Right ventricle myocardium inferior (tissue), 1 donor: ENCODE measurements at regions not wholly inside any gene's neighbourhood (a gene's known extent, or its start where the extent isn't known, plus 50 kb on each side); places are given as distances from the start of the nearest gene placed in this dataset.
A peak's percentile ranks its signal among the peaks of the same experiment; 100 is the strongest.

Experiments
- ATAC-seq: fragments of 200-7000 bp; cut with Tn5 transposase; one replicate; pipeline ENCODE4 v1.9.1; 2020; ENCODE audit warnings: mild to moderate bottlenecking, moderate library complexity
- DNase-seq: peaks from one replicate; pipeline ENCODE4 v3.0.0; 2021; ENCODE audit errors: missing footprints
- intact Hi-C: fragments of 100-400 bp; cut with DNase I; formaldehyde crosslinking; loops from one replicate; pipeline ENCODE4 v1.11.0; 2022
- donor health status: DM: no; HTN: yes; CAD: no; lungs with severe emphysema.

GRCh38 chr2:215782965-215783364 lies 230.4 kb downstream of the MREG start:
- DNase-seq (no peak), ATAC-seq (no peak)
- intact Hi-C loops, result no loop called here

GRCh38 chr2:215782295-215782694 lies 231.1 kb downstream of the MREG start:
- ATAC-seq (no peak), DNase-seq (no peak)
- intact Hi-C loops, result no loop called here

GRCh38 chr2:215780907-215781685 lies 232.3 kb downstream of the MREG start:
- intact Hi-C loops, result no loop called here
- no peak for DNase-seq
- ATAC-seq, result no peak

DNA sequence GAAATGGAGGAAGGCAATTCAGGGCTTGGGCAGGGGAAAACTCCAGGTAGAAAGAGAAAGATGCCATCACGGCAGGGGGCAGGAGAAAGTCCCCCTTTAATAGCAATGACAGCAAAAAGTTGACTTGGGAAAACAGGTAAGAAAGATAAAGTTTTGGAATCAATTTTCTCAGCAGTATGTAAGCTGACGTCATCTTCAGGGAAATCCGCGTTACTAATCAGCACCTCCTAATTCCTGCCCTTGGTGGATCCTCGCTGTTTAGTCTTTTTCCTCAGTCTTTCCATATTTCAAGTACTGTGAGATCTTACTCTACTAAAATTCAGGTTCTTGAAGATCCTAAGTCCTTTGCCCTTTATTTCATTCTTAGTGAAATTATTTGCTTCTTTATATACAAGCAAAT lies 233.0 kb downstream of the MREG start:
- no peak for ATAC-seq
- no peak for DNase-seq
- intact Hi-C loops, result no loop called here

DNA sequence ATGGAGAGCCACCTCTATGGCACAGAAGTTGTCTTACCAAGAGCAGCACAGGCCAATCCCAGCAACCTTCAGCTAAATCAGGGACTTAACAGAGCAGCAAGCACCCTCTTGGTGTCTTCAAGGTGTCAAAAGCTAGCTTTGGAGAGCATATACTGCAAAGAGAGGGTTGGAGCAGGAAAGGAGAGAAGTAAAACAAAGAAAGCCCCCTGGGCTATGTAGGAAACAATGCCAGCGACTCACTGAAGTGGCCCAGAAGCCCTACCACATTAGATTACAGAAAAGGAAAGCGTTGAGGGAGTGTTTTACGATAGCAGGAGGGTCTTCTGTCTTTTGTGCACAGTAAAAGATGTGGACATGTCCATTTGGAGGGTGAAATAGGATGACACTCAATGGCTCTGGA lies 233.4 kb downstream of the MREG start:
- DNase-seq, result no peak
- intact Hi-C loops, result no loop called here
- ATAC-seq, result no peak

DNA sequence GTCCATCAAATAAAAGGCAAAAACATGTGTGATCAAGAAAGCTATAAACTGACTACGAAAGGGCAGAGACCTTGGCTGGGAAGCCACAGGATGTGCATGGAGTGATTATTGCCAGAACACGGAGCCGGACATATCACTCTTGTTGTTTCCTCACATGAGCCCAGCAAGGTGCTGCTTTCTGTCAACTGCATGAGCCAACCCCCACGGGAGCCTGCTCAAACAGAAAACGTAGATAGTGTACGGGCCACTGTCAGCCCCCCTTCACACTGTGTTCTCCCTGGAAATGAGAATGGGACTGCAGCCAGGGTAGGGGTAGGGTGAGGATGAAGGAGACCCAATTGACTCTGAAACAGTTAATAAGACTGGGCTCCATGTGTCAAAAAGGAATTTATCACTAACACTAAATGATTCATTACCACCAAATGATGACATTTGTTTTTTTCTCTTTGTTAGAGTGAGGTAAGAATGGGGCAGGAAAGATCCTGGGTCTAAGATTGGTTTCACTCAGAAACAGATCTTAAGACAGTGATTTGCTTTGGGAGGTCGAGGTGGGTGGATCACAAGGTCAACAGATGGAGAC lies 235.8 kb downstream of the MREG start:
- no peak for DNase-seq
- no peak for ATAC-seq
- intact Hi-C loops, result no loop called here

DNA sequence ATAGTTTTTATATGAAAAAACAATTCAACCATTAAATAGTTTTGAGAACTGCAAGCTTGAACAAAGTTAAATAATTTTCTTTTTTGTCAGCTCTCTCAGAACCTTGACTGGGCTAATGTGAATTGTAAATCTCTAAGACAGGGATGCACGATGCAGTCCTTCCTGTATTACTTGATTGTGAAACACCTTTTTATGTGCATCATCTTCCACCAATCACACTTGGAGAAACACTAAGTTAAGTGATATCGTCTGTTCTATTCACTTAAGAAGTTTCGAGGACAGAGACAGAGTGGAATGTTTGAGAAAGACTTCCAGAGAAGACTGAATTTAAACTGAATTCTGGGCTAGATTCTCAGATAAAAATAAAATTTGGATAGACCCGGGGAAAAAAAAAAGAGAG lies 238.2 kb downstream of the MREG start:
- ATAC-seq (no peak), DNase-seq (no peak)
- intact Hi-C loops, result no loop called here

GRCh38 chr2:215773728-215774127 lies 239.6 kb downstream of the MREG start:
- DNase-seq (no peak), ATAC-seq (no peak)
- intact Hi-C loops, result no loop called here

GRCh38 chr2:215772634-215773563 lies 240.5 kb downstream of the MREG start:
- no peak for DNase-seq
- intact Hi-C loops, result no loop called here
- no peak for ATAC-seq

GRCh38 chr2:215772003-215772402 lies 241.3 kb downstream of the MREG start:
- DNase-seq (no peak), ATAC-seq (no peak)
- intact Hi-C loops, result no loop called here

- no peak for ATAC-seq
- intact Hi-C loops, result no loop called here
- DNase-seq, result no peak
These were observed 242.1 kb downstream of the MREG start for GRCh38 chr2:215771241-215771640.

DNA sequence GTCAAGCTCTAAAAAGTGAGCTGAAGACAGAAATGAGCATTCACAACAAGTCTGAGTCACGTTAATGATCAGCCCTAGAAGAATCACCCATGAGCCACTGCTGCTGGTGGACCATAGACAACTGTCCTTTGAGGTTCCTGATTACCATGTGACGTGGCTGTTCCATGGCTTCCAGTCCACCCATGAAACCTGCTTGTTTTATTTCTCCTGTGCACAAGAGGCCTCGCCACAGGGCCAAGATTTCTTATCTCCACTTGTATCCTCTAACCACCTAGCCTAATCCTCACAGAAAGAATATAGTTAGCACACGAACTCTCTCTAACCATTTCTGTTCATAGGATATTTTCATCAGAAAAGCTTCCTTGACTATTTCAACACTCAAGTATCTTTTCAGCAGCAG lies 242.7 kb downstream of the MREG start:
- intact Hi-C loops, result no loop called here
- ATAC-seq (no peak), DNase-seq (no peak)

DNA sequence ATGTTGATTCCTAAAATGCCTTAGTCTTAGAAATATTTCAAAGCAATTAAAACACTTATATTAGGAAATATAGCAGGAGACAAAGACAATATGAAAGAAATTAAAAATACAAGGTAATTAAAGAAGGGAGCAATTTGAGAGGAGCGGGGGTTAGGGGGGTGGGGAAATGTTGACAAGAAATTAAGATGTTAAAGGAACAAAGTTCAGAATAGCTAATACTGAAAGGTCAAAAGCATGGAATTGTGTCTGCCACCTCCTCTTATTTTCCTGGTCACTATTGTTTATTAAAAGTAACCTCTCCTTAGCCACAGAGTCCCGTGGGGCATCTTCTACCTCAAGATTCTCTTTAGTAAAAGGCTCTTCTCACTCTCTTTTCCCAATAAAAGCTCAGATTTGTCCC lies 244.1 kb downstream of the MREG start:
- DNase-seq (no peak), ATAC-seq (no peak)
- intact Hi-C loops, result no loop called here

DNA sequence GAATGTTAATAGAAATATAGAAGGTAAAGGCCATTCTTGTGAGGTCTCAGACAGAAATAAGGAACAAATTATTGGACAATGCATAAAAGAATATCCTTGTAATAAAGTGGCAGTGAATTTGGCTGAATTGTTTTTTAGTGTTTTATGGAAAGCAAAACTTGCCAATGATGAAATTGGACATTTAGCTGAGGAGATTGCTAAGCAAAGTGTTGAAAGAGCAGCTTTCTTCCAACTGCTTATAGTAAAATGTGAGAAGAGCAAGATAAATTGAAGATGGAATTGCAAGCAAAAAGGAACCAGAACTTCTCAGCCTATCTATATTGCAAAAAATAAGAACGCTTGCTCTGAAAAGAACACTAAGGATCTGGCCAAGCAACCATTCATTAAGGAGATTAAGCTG lies 245.7 kb downstream of the MREG start:
- ATAC-seq (no peak), DNase-seq (no peak)
- intact Hi-C loops, result no loop called here

- DNase-seq (no peak), ATAC-seq (no peak)
- intact Hi-C loops, result no loop called here
These were observed 247.5 kb downstream of the MREG start for GRCh38 chr2:215765729-215766360.

DNA sequence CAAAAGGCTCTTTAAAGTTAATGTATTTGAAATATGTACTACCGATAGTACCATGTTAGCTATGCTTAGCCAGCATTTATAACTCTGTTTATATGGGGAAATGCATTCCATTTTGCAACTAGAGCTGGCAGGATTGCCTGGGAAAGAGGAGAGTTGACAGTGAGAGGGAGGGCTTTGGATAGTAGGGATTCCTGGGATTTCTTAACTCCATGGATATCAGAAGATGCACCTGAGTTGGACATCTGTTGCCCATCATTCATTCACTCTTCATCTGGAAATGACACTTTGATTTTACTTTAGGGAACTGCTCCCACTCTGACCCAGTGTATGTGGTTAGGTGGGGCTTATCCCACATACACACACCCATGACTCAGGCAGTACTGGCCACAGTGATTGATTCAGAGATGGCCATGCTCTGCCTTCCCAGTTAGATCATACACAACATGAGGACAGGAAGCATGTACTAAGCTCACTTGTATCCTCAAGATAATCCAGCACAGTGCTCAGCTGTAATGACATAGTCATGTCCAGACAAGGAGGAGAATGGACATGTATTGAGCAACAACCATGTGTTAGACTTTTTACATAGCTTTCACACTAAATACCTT lies 248.8 kb downstream of the MREG start:
- DNase-seq, result no peak
- no peak for ATAC-seq
- intact Hi-C loops, result no loop called here

DNA sequence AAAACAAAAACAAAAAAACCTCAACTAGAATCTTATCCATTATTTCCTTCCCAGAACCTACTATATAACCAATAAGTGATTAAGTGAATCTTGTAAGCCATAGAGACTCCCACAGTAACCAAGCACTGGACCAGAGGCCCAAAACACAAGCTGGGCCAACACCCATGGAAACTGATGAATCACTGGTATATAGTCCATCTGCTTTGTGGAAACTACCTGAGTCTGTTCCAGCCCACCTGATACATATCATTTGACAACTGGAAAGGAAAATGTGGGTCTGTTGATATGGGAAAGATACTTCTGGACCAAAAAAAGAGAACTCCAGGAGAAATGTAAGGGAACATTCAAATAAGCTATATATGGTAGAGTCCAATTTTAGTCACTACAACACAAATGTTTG lies 252.8 kb downstream of the MREG start:
- no peak for ATAC-seq
- intact Hi-C loops, result no loop called here
- no peak for DNase-seq

DNA sequence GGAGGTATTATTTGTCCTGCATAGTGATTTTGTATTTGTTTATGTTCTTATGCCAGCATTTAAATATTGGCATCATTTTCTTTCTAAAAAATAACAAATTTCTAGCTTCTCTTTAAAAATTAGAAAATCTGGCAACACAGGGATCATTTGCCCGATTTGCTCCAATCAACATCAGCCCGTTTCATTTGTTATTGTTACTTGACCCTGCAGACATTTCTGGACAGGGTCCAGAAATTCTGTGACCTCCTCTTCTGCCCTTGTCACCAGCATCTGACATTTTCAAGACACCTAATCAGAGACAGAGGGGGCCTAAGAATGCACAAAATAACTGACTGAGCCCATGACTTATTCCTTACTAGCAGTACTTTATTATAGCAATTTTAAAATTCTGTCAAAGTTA lies 253.3 kb downstream of the MREG start:
- intact Hi-C loops, result no loop called here
- no peak for ATAC-seq
- no peak for DNase-seq

- intact Hi-C loops, result loop anchor here (2.0 kb wide), 1 partner anchor 46 kb away; no protein-coding TSS in a partner anchor
- DNase-seq (no peak), ATAC-seq (peak; percentile 31)
These were observed 254.7 kb downstream of the MREG start for GRCh38 chr2:215758691-215759090.
